NT2/D1 (cell line): ENCODE measurements at regions not wholly inside any gene's neighbourhood (a gene's known extent, or its start where the extent isn't known, plus 50 kb on each side); places are given as distances from the start of the nearest gene placed in this dataset.

Source experiments
- DNase-seq: peaks from one replicate; pipeline ENCODE4 v3.0.0-alpha.2; 2011; ENCODE audit warnings: low read depth, low spot score
- H3K27me3 ChIP-seq: 2 replicates; pipeline ENCODE4 v1.6.0; 2011; ENCODE audit warnings: mild to moderate bottlenecking; ENCODE audit not compliant: insufficient read length, insufficient read depth
- H3K36me3 ChIP-seq: 2 replicates; pipeline ENCODE4 v1.6.1; 2011; ENCODE audit warnings: mild to moderate bottlenecking, low read length, mixed read lengths; ENCODE audit not compliant: insufficient read depth, insufficient read length
- H3K4me1 ChIP-seq: 2 replicates; pipeline ENCODE4 v1.5.1; 2011; ENCODE audit not compliant: insufficient read depth, insufficient read length
- H3K4me3 ChIP-seq: 2 replicates; pipeline ENCODE4 v1.5.1; 2011; ENCODE audit warnings: low read depth; ENCODE audit not compliant: insufficient read length
- H3K9ac ChIP-seq: 2 replicates; pipeline ENCODE4 v1.6.0; 2011; ENCODE audit warnings: low read depth; ENCODE audit not compliant: insufficient read length
- H3K9me3 ChIP-seq: 2 replicates; pipeline ENCODE4 v1.5.1; 2011; ENCODE audit warnings: mild to moderate bottlenecking, low read length; ENCODE audit not compliant: insufficient read depth
- SUZ12 ChIP-seq: IDR thresholded peaks from 2 replicates; pipeline ENCODE4 v1.6.1; 2011; ENCODE audit not compliant: insufficient read length, insufficient read depth; ENCODE audit errors: extremely low read depth
- YY1 ChIP-seq: IDR thresholded peaks from 2 replicates; pipeline ENCODE4 v1.6.1; 2011; ENCODE audit not compliant: insufficient read length, insufficient read depth
- ZNF274 ChIP-seq: IDR thresholded peaks from 2 replicates; pipeline ENCODE4 v1.6.1; 2011; ENCODE audit warnings: mild to moderate bottlenecking, low read depth, low read length

- no peak for TF ChIP-seq YY1
- no peak for TF ChIP-seq SUZ12
- TF ChIP-seq ZNF274: no peak
- no peaks in the 10 kb centered on the region for H3K4me1 ChIP-seq
- H3K27me3 ChIP-seq: no peaks in the 10 kb centered on the region
- H3K4me3 ChIP-seq: no peak overlapping the region
- no peaks in the 10 kb centered on the region for H3K9me3 ChIP-seq
- H3K36me3 ChIP-seq: no peaks in the 10 kb centered on the region
- no peak for DNase-seq
- no peak overlapping the region for H3K9ac ChIP-seq
Observed at GRCh38 chr5:4661326-4661725, 478.8 kb upstream of the ADAMTS16 start.

- Histone ChIP-seq H3K4me3 (no peak overlapping the region), H3K36me3 (no peaks in the 10 kb centered on the region), H3K9ac (no peak overlapping the region), H3K9me3 (no peaks in the 10 kb centered on the region), H3K4me1 (no peaks in the 10 kb centered on the region), H3K27me3 (no peaks in the 10 kb centered on the region)
- DNase-seq: no peak
- no peak for TF ChIP-seq ZNF274
- no peak for TF ChIP-seq SUZ12
- TF ChIP-seq YY1: no peak
Observed at GRCh38 chr5:4661836-4662235, 478.3 kb upstream of the ADAMTS16 start.

GRCh38 chr5:4662756-4663155 lies 477.4 kb upstream of the ADAMTS16 start:
- Histone ChIP-seq H3K9ac (no peak overlapping the region), H3K4me1 (no peaks in the 10 kb centered on the region), H3K27me3 (no peaks in the 10 kb centered on the region), H3K9me3 (no peaks in the 10 kb centered on the region), H3K36me3 (no peaks in the 10 kb centered on the region), H3K4me3 (no peak overlapping the region)
- TF ChIP-seq YY1 (no peak), SUZ12 (no peak), ZNF274 (no peak)
- DNase-seq: no peak

- Histone ChIP-seq H3K4me3 (no peak overlapping the region), H3K9me3 (no peaks in the 10 kb centered on the region), H3K4me1 (no peaks in the 10 kb centered on the region), H3K27me3 (no peaks in the 10 kb centered on the region), H3K36me3 (no peaks in the 10 kb centered on the region), H3K9ac (no peak overlapping the region)
- TF ChIP-seq ZNF274 (no peak), SUZ12 (no peak), YY1 (no peak)
- DNase-seq: no peak
Observed at GRCh38 chr5:4665911-4666310, 474.2 kb upstream of the ADAMTS16 start.

GRCh38 chr5:4674166-4674565 lies 466.0 kb upstream of the ADAMTS16 start:
- TF ChIP-seq YY1: no peak
- no peak for TF ChIP-seq ZNF274
- TF ChIP-seq SUZ12: no peak
- Histone ChIP-seq H3K27me3 (no peaks in the 10 kb centered on the region), H3K36me3 (no peaks in the 10 kb centered on the region), H3K9ac (no peak overlapping the region), H3K4me1 (no peaks in the 10 kb centered on the region), H3K4me3 (no peak overlapping the region), H3K9me3 (no peaks in the 10 kb centered on the region)
- DNase-seq: no peak

- no peak for TF ChIP-seq ZNF274
- TF ChIP-seq SUZ12: no peak
- TF ChIP-seq YY1: no peak
Observed at GRCh38 chr5:4676934-4677333, 463.2 kb upstream of the ADAMTS16 start.

GRCh38 chr5:4684946-4685345 lies 455.2 kb upstream of the ADAMTS16 start:
- H3K9me3 ChIP-seq: no peaks in the 10 kb centered on the region
- no peak for TF ChIP-seq SUZ12
- no peak for TF ChIP-seq YY1
- no peak for TF ChIP-seq ZNF274
- no peaks in the 10 kb centered on the region for H3K4me1 ChIP-seq
- no peaks in the 10 kb centered on the region for H3K27me3 ChIP-seq
- DNase-seq: no peak
- no peak overlapping the region for H3K4me3 ChIP-seq
- H3K9ac ChIP-seq: no peak overlapping the region
- H3K36me3 ChIP-seq: no peaks in the 10 kb centered on the region

More at GRCh38 chr5:4676934-4677333, 463.2 kb upstream of the ADAMTS16 start:
- H3K9me3 ChIP-seq: no peaks in the 10 kb centered on the region
- H3K4me3 ChIP-seq: no peak overlapping the region
- no peak overlapping the region for H3K9ac ChIP-seq
- H3K36me3 ChIP-seq: no peaks in the 10 kb centered on the region
- DNase-seq: no peak
- H3K4me1 ChIP-seq: no peaks in the 10 kb centered on the region
- H3K27me3 ChIP-seq: no peaks in the 10 kb centered on the region

- TF ChIP-seq YY1 (no peak), ZNF274 (no peak), SUZ12 (no peak)
- Histone ChIP-seq H3K36me3 (no peaks in the 10 kb centered on the region), H3K9ac (no peak overlapping the region), H3K27me3 (no peaks in the 10 kb centered on the region), H3K9me3 (no peaks in the 10 kb centered on the region), H3K4me3 (no peak overlapping the region), H3K4me1 (no peaks in the 10 kb centered on the region)
- no peak for DNase-seq
Observed at GRCh38 chr5:4698596-4698995, 441.5 kb upstream of the ADAMTS16 start.
